Bone marrow (tissue), 2 donors: ENCODE measurements at regions not wholly inside any gene's neighbourhood (a gene's known extent, or its start where the extent isn't known, plus 50 kb on each side); places are given as distances from the start of the nearest gene placed in this dataset.
A peak's percentile ranks its signal among the peaks of the same experiment; 100 is the strongest.

Source experiments
- DNase-seq, 2 donors: peaks; one replicate each; lab custom pipeline; 2025; lab: John Stamatoyannopoulos, UW

DNA sequence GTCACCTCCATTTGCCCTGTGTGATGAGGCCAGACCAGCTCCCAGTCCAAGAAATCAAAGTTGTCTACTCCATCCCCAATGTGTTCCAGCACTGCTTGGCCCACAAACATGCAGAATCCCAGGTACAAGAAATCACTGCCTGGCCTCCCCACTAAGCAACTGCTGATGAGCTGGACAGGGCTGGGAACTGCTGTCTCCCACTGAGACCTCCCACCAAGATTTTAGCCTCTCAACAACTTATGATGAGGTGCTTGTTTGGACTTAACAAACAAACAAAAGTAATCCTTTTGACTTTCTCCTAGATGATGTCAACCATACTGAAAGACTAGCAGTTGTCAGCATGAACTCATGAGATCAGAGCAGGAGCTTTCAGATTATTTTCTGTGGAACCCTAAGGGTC lies 260.1 kb upstream of the UBE2E2 start:
- DNase-seq = no peak

DNA sequence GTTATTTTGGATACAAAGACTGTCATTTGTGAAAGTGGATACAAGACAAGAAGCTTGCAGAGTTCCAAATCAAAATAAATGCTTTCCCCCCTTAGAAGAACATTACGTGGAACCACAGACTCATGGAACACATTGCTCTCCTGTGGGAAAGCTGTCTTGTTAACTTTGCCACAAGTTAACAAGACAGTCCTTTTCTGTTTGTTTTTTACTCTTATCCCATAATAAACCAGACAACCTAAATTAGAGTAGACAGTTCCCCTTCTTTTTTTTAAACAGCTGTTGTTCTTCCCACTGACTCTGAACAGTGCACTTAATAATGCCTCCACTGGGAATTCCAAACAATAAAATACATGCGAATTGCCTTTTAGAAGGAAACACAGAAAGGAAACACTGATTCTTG lies 255.3 kb upstream of the UBE2E2 start:
- DNase-seq = no peak

DNA sequence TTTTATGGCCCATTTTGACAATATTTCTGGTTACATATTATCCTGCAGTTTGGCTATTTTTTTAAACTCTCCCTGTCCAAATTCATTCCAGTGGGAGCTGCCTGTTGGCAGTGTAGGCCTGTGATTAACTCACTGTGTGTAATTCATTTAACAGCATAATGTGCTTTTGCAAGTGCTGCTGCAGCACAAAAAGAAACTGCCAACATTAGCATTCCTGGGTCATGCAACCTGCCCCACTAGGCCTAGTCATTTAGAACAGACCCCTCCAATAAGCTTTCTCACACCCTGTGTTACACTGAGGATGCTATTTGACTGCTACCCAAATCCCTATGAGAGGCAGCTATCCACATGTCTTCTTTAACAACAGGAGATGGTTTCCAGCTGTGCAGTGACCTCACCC lies 251.2 kb upstream of the UBE2E2 start:
- no peak for DNase-seq

DNA sequence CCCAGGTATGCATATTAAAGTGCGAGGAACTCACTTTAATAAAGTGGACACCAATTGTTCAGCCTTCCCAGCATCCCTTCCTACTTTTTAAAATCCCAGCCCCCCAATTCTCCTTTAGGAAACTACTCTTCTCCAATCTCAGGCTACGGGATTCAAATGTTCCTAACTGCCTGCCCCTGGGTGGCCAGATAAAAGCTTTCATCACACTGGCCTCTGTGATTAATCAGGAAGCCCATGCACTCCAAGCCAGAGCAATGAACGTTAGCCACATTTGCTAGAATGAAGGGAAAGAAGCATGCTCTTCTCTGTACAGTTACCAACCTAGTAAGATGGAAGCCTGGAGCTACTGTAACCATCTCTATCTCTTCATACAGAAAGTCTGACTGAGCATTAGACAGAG lies 250.3 kb upstream of the UBE2E2 start:
- DNase-seq = no peak

DNA sequence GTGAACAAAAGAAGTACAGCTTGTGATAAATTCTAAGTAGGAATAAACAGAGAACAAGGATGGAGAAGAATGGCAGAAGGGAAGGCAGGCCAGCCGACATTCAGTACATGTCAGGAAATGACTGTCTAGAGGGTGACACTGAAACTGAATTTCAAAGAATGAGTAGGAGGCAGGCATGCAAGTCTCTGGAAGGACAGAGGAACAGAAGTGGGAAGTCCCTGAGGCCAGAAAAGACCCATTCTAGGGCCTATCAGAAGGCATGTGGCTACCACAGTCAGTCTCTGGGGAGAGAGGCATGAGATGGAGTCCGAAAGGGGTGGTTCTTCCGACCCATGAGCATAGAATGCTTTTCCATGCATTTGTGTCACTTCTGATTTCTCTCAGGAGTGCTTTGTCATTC lies 243.5 kb upstream of the UBE2E2 start:
- DNase-seq = peak in 1 of 2 donors; percentile 8

DNA sequence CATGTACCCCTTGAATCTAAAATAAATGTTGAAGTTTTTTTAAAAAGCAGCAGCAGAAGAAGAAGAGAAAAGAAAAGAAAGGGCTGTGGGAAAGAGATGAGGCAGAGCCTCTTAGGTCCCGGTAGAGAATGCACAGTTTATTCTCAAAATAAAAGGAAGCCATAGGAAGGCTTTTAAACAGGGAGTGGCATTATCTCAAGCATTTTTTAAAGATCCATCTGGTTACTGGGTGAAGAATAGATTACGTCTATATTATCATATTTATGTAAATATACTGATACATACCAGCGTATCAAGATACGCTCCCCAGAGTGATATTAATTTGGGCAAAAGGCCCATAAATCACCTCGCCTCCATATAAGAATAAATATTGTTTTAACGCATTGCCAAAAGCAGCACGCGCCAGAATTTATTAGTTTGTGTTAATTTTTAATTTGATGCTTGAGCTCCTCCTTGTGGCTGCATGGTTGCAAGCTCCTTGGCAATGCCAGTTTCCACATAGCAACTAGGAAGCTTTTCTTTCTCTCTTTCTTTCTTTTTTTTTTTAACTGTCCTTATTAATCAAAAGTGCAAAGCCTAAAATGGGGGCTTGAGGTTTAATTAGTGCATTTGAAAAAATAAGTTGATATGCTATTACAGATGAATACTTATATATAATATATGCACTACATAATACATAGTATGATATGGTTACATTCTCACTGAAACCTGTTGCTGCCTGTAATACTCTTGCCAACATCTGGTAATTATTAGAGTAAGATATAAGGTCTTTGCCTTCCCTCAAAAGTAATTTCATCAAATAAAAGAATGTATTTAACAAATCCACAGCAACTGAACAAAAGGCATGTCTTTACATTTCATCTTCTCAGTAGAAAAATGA lies 242.8 kb upstream of the UBE2E2 start:
- peak in 1 of 2 donors; percentile 9 for DNase-seq

DNA sequence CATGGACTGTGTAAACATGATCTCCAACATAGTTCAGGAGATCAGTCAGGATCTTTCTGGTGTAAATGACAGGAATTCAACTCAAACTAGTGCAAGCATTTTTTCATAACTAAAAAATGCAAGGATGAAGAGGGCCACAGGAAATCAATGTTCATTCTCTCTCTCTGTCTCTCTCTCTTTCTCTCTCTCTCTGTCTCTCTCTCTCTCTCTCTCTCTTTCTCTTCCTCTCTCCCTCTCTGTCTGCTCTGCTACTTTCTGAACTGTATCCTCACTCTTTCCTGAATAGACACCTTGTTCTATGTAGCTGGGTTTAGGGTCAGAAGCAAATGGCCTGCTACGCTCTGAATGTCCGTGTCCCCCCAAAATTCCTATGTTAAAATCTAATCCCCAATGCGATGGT lies 240.9 kb upstream of the UBE2E2 start:
- DNase-seq = no peak

DNA sequence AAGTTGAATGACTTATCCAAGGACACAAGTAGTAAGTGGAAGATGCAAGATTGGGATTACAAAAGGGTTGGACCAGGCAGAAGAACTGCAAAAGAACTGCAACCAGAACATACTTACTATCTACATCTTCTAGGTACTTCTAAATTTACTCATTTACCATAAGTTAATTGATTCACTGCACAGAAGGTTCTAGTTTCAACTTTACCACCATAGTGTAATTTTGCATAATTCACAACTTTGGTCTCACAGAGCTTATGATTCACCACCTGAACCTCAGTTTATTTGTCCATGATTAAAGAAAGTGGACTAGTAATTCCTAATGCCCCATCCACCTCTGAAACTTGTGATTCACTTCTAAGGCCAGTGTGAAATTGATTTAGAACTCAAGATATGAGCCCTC lies 236.8 kb upstream of the UBE2E2 start:
- no peak for DNase-seq

DNA sequence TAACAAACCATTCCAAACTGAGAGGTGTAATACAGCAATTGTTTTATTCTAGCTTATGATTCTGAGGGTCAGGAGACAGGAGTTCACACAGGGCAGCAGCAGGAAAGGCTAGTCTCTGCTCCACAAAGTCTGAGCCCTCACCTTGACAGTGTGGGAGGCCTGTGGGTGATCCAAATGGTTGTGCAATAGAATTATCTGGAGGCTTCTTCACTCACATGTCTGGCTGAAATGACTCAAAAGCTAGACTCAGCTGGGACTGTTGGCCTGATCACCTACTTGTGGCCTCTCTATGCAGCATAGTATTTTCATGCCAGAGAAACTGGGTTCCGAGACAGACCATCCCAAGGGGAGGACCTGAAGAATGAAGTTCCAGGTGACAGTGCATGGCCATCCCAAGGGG lies 233.9 kb upstream of the UBE2E2 start:
- no peak for DNase-seq

DNA sequence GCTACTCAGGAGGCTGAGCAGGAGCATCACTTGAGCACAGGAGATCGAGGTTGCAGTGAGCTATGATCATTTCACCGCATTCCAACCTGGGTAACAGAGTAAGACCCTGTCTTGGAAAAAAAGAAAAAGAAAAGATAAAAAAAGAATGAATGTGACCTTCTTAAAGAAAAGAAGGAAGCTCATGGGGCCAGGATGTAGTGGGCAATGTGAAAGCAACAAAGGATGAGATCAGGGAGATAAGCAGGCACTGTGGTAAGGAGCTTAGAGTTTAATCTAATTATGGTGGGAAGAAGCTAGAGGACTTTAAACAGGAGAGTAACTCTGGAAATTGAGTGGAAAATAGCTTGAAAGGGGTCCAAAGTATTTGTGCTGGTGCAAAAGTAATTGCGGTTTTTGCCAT lies 231.6 kb upstream of the UBE2E2 start:
- DNase-seq = peak in 1 of 2 donors; percentile 12

DNA sequence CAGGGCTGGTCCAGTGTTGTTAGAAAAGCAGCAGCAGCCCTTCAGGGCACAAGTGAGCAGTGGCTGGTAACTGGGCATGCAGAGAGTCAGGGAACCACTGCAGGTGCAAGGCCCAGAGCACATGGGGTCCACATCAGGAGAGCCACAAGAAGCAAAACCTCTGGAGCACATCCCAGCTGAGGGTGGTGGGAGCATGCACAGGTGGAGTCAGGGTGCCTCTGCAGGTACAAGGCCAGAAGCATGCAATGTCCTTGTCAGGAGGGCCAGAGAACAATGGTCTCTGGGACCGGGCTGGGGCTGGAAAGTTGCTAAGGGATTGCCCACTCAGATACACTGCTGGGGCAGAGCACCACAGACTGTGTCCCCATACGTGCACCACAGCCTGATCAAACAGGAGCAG lies 226.1 kb upstream of the UBE2E2 start:
- no peak for DNase-seq

DNA sequence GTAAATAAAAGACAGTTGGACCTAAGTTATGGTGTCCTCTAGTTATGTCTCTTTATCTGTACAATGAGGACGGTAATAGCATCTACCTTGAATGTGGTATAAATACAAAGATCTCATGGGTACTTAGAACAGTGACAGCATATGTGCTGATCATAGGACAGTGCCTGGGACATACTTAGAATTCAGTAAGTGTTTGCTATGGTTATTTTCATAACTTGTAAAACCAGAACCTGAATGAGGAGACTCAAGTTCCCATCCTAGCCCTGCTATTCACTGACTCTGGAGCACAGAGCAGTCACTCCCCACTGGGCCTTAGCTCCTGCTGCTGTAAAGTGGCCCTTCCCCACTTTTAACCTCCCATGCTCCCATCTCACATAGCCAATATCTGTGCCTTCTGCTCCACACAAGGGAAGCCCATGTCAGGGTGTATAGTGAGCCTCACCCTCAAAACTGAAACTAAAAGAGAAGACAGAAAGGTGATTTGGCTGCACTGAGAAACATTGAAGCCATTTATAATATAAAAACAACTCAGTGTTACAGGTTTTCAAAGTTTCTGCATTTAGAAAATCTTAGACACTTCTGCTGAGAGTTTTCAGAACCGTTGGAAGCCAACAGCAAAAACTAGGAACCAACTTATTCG lies 225.4 kb upstream of the UBE2E2 start:
- DNase-seq = no peak

DNA sequence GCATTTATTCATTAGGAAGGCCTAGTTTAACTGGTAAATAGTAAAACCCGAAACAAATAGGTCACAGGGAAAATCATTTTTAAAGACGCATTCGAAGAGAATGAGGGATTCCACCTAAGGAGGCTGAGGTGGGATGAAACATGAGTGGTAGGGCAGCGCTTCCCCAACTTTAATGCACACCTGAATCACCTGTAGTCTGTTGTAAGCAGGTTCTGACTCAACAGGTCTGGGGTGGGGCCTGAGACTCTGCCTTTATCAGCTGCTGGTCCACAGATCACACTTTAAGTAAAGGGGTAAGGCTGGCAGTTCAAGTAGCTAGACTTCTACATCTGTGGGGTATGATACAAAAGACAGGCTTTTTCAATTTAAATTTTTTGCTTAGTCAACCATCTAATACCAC lies 223.5 kb upstream of the UBE2E2 start:
- no peak for DNase-seq

DNA sequence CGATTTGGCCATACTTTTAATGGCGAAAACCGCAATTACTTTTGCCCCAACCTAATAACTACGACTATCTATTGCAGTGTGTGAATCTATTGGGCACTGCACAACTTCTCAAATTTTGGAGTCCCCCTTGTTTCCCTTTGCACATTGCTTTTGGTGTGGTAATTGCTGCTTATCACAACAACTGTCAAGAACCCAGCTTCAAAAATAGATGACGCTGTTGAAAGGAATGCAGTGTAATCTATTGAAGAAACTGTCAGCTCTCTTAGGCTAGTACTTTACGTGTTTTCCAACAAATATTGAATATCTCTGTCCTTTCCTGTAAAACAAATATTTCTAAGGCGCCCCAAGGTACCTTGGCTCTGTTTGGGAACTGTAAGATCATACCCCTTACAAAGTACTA lies 222.8 kb upstream of the UBE2E2 start:
- DNase-seq = no peak

DNA sequence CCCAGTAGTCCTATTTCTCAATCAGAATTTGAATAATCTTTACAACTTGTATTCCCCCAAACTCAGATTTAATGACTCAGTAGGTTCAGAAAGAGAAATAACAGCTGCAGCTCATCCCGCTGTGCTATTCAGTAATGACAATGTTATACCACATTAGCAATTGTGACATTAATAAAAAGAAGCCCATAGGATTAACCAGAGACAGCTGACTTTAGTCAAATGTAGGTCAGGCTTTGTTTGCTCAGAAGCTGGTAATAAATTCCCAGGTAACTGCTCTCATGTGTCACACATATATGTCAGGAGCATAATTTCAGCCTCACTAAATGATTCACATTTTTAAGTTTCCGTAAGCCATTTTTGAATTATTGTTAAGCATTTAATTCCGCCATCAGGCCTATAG lies 222.0 kb upstream of the UBE2E2 start:
- DNase-seq = no peak

DNA sequence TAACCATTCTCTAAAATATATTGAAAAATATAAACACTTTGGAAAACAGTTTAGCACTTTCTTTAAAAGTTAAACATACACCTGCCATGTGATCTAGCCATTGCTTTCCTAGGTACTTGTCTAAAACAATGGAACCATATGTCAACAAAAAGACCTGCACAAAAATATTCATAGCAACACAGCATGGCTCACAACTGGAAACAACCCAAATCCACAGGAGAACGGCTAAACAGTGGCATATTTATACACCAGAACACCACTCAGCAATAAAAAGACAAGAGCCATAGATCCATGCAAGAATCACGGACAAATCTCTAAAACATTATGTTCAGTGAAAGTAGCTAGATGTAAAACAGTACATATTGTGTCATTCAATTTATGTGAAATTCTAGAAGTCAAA lies 221.3 kb upstream of the UBE2E2 start:
- DNase-seq = no peak

DNA sequence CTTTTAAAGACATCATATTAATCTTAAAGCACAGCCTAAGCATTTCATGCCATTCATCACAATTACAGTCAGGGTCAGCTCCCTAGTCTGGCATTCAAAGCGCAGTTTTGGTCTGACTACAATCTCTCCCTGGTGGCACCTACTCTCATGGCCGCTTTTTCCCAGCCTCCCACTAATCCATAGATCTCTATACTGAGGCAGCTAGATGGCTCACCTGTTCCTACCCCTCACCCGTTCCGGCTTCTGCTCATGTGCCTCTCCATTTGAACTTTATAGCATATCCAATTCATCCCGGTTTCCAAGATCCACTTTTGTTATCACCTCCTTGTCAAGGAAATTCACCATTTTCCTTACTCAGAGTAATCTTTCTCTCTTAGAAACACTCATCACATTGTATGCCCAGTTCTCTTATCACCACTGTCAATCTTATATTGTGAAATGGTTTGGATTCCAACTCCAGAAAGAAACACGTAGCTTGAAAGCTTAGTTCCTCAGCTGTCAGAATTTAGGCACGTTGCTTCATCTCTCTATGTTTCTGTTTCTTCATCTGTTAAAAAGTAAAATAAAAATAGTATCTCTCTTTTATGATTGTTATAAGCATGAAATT lies 220.0 kb upstream of the UBE2E2 start:
- no peak for DNase-seq

DNA sequence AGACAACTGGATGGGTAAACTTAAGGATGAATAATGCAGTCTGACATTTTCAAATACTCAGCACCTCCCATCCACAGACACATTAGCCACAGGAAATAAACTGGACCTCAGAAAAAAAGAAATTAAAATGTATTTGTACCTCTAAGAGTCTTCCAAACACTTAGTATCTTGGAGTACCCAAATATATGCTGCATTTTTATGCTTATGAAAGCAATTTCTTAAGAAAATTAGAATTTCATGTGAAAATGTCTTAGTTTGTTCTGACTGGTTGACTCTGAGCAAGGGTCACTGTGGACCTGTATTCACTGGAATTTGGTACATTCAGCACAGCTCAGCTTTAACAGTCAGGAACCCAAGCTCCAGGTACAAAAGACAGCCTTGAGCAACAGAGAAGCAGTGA lies 216.2 kb upstream of the UBE2E2 start:
- no peak for DNase-seq

DNA sequence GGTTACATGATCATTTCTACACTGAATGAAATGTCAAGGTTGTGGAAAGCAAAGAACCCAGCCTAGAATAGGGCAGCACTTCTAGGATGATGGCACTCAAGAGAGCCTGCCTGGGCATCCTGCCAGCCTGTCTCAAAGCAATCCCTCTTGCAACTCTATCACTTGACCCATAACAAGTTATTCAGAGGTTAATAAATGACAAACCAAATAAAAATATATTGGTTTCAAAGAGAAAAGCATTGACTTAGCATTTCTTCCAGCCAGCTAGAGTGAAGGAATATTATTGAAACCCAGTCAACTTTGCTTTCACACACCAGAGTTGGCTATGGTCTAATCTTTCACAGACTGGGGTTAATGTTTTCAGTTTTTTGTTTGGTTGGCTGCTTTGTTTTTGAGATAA lies 214.6 kb upstream of the UBE2E2 start:
- no peak for DNase-seq

DNA sequence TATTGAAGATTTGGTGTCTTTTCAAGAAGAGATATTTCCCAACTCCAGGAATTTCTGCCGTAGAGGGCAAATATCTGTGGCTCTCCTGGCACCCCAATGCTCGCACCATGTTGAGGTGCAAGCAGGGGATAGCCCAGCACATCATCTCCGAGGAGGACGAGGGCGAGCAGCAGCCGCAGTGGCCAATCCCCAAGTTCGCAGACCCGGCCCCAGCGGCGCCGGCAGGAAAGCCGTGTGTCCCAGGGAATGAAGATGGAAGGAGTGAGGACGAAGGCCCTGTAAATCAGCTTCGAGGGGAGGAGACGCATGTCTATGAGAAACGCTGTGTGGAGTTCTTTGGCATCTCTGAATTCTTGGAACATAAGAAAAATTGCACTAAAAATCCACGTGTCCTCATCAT lies 213.4 kb upstream of the UBE2E2 start:
- DNase-seq = no peak

DNA sequence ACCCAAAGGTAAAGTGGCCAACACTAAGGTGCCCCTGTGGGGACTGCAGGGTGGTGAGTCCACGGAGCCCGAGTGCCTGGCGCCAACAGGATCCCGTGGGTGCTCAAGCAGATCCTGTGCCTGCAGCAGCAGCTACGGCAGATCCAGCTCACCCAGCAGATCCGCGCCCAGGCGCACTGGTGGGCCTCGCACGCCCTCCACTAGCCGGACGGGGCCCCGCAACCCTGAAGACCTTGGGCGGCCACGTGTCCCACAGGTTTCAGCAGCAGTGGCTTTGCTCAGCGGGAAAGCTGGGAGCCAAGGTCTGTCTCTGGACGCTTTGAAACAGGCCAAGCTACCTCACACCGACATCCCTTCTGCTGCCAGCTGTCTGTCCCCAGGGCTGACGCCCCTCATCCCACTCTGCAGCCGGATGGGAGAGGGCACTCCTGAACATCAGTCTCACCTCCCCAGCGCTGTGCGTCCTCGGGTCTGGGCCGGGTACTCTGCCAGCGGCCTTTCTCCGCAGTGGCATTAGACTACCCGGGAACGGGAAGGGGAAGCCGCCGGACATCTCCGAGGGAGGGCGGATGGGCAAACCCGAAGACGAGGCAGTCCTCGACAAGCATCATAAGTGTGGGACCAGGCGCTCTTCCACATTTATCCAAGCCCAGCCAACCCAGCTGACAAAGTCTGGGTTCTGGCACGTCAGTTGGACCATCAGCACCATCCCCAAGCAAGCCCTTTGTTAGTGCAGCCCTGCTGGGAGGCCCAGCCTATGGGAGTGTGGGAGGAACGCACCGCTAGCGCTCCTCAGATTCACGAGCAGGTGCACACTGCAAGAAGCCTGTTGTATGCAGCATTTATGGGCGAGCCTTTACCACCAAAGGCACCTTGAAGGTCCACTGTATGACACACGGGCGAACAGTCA lies 212.6 kb upstream of the UBE2E2 start:
- DNase-seq = no peak

DNA sequence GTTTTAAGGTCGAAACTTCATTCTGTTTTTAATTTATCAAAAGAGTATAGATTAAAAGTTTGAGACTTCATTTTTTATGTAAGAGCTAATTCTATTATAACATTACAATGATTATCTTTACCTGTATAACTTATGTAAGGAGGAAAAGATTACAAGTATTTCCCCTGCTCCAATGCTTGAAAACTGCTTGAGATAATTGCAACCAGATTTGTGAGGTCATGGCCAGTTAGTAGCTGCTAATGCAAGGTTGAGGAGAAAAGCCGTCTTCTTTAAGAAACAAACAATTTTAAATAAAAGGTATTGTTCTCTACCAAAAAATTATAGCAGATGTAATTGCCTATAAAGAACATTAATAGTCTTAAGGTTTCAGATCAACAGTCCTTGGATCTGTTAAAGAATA lies 208.3 kb upstream of the UBE2E2 start:
- DNase-seq = no peak
